ENCODE measurements at regions not wholly inside any gene's neighbourhood (a gene's known extent, or its start where the extent isn't known, plus 50 kb on each side); places are given as distances from the start of the nearest gene placed in this dataset.
A peak's percentile ranks its signal among the peaks of the same experiment; 100 is the strongest.
"Not testable (repeated sequence)": the region's sequence is repeated elsewhere in the genome, so short reads cannot be mapped to it uniquely, and the experiment has no call there.

- no peak for TF ChIP-seq CTCF (IDR thresholded peaks at IDR 0.05; ENCODE audit: extremely low read depth, insufficient read depth, missing control alignments)
- no peak for DNase-seq (ENCODE audit: low spot score)
- in situ Hi-C loops (cut with MboI; ENCODE audit: low pct_unique_long_range_greater_than_20kb, low sequenced_read_pairs, unreplicated experiment) = no loop called here
These were observed 182.7 kb downstream of the ETAA1 start for GRCh38 chr2:67579806-67580205.

- in situ Hi-C loops (cut with MboI; ENCODE audit: low pct_unique_long_range_greater_than_20kb, low sequenced_read_pairs, unreplicated experiment) = no loop called here
- no peak for DNase-seq (ENCODE audit: low spot score)
- peak; percentile 26 for TF ChIP-seq CTCF (IDR thresholded peaks at IDR 0.05; ENCODE audit: extremely low read depth, insufficient read depth, missing control alignments)
These were observed 184.6 kb downstream of the ETAA1 start for GRCh38 chr2:67581751-67582150.

GRCh38 chr2:67583185-67583584 is 186.1 kb downstream of the ETAA1 start:
- no peak for TF ChIP-seq CTCF (IDR thresholded peaks at IDR 0.05; ENCODE audit: extremely low read depth, insufficient read depth, missing control alignments)
- in situ Hi-C loops (cut with MboI; ENCODE audit: low pct_unique_long_range_greater_than_20kb, low sequenced_read_pairs, unreplicated experiment) = no loop called here
- no peak for DNase-seq (ENCODE audit: low spot score)

- TF ChIP-seq CTCF (IDR thresholded peaks at IDR 0.05; ENCODE audit: extremely low read depth, insufficient read depth, missing control alignments) = no peak
- no peak for DNase-seq (ENCODE audit: low spot score)
- in situ Hi-C loops (cut with MboI; ENCODE audit: low pct_unique_long_range_greater_than_20kb, low sequenced_read_pairs, unreplicated experiment) = no loop called here
These were observed 188.3 kb downstream of the ETAA1 start for GRCh38 chr2:67585400-67585799.

- in situ Hi-C loops (cut with MboI; ENCODE audit: low pct_unique_long_range_greater_than_20kb, low sequenced_read_pairs, unreplicated experiment) = not testable (repeated sequence)
These were observed 192.0 kb downstream of the ETAA1 start for GRCh38 chr2:67589121-67589520.

GRCh38 chr2:67594522-67594921 is 197.4 kb downstream of the ETAA1 start:
- in situ Hi-C loops (cut with MboI; ENCODE audit: low pct_unique_long_range_greater_than_20kb, low sequenced_read_pairs, unreplicated experiment); DNase-seq (ENCODE audit: low spot score): not testable (repeated sequence)

More at GRCh38 chr2:67589121-67589520, 192.0 kb downstream of the ETAA1 start:
- not testable (repeated sequence) for DNase-seq (ENCODE audit: low spot score)

GRCh38 chr2:67596871-67597270 is 199.7 kb downstream of the ETAA1 start:
- in situ Hi-C loops (cut with MboI; ENCODE audit: low pct_unique_long_range_greater_than_20kb, low sequenced_read_pairs, unreplicated experiment) = no loop called here
- DNase-seq (ENCODE audit: low spot score) = no peak
- TF ChIP-seq CTCF (IDR thresholded peaks at IDR 0.05; ENCODE audit: extremely low read depth, insufficient read depth, missing control alignments) = no peak

- in situ Hi-C loops (cut with MboI; ENCODE audit: low pct_unique_long_range_greater_than_20kb, low sequenced_read_pairs, unreplicated experiment) = no loop called here
- no peak for TF ChIP-seq CTCF (IDR thresholded peaks at IDR 0.05; ENCODE audit: extremely low read depth, insufficient read depth, missing control alignments)
- no peak for DNase-seq (ENCODE audit: low spot score)
These were observed 202.4 kb downstream of the ETAA1 start for GRCh38 chr2:67599561-67599960.
